Ishikawa (cell line): ENCODE measurements at regions not wholly inside any gene's neighbourhood (a gene's known extent, or its start where the extent isn't known, plus 50 kb on each side); places are given as distances from the start of the nearest gene placed in this dataset.

Experiments
- CREB1 ChIP-seq: IDR thresholded peaks from 2 replicates; pipeline ENCODE4 v1.6.1; 2012; ENCODE audit warnings: low read depth
- EGR1 ChIP-seq: IDR thresholded peaks from 2 replicates; pipeline ENCODE4 v1.6.1; 2012
- EP300 ChIP-seq: IDR thresholded peaks from 2 replicates; pipeline ENCODE4 v1.6.1; 2012; ENCODE audit warnings: borderline replicate concordance
- FOXM1 ChIP-seq: IDR thresholded peaks from 2 replicates; pipeline ENCODE4 v1.6.1; 2012; ENCODE audit warnings: low read depth, borderline replicate concordance
- NFIC ChIP-seq: IDR thresholded peaks from 2 replicates; pipeline ENCODE4 v1.6.1; 2012
- RAD21 ChIP-seq: IDR thresholded peaks from 2 replicates; pipeline ENCODE4 v1.6.1; 2012; ENCODE audit warnings: low read depth
- TAF1 ChIP-seq: IDR thresholded peaks from 2 replicates; pipeline ENCODE4 v1.6.1; 2012; ENCODE audit warnings: low read depth, mild to moderate bottlenecking
- TF ChIP-seq, protein P1 (sequence below): IDR thresholded peaks from 2 replicates; pipeline ENCODE4 v1.6.1; 2012
- TF ChIP-seq, protein P2 (sequence below): IDR thresholded peaks from 2 replicates; pipeline ENCODE4 v1.6.1; 2012; ENCODE audit warnings: low read depth, mild to moderate bottlenecking

DNA sequence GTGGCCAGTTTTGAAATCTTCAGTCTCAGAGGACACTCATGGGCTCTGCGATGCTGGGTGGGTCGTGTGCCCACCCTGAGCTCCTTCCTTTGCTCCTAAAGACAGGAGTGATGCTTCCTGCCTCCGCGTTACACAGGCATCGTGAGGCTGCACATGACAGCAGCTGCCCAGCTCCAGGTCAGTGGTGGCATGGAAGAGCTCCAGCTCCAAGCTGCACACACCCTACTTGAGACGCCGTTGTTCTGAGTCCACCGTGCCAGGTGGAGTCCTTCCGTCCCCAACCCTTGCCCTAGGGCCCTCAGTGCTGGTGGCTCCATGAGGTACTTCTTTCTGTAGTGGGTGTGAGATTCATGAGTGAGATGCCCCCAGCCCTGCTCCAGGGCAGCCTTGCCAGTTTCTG is 794.1 kb downstream of the BRD1 start:
- TF ChIP-seq, protein P1, sequence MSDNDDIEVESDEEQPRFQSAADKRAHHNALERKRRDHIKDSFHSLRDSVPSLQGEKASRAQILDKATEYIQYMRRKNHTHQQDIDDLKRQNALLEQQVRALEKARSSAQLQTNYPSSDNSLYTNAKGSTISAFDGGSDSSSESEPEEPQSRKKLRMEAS, result no peak
- no peak for TF ChIP-seq FOXM1
- TF ChIP-seq TAF1, result no peak
- no peak for TF ChIP-seq EP300
- no peak for TF ChIP-seq RAD21
- no peak for TF ChIP-seq NFIC
- TF ChIP-seq, protein P2, sequence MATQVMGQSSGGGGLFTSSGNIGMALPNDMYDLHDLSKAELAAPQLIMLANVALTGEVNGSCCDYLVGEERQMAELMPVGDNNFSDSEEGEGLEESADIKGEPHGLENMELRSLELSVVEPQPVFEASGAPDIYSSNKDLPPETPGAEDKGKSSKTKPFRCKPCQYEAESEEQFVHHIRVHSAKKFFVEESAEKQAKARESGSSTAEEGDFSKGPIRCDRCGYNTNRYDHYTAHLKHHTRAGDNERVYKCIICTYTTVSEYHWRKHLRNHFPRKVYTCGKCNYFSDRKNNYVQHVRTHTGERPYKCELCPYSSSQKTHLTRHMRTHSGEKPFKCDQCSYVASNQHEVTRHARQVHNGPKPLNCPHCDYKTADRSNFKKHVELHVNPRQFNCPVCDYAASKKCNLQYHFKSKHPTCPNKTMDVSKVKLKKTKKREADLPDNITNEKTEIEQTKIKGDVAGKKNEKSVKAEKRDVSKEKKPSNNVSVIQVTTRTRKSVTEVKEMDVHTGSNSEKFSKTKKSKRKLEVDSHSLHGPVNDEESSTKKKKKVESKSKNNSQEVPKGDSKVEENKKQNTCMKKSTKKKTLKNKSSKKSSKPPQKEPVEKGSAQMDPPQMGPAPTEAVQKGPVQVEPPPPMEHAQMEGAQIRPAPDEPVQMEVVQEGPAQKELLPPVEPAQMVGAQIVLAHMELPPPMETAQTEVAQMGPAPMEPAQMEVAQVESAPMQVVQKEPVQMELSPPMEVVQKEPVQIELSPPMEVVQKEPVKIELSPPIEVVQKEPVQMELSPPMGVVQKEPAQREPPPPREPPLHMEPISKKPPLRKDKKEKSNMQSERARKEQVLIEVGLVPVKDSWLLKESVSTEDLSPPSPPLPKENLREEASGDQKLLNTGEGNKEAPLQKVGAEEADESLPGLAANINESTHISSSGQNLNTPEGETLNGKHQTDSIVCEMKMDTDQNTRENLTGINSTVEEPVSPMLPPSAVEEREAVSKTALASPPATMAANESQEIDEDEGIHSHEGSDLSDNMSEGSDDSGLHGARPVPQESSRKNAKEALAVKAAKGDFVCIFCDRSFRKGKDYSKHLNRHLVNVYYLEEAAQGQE, result no peak
- TF ChIP-seq EGR1, result no peak
- TF ChIP-seq CREB1, result no peak
